GM19397 (cell line): ENCODE measurements at regions not wholly inside any gene's neighbourhood (a gene's known extent, or its start where the extent isn't known, plus 50 kb on each side); places are given as distances from the start of the nearest gene placed in this dataset.
"Not testable (repeated sequence)": the region's sequence is repeated elsewhere in the genome, so short reads cannot be mapped to it uniquely, and the experiment has no call there.

ENCODE experiments used
- ATAC-seq: cut with Tn5 transposase; IDR thresholded peaks from one replicate; pipeline ENCODE4 v1.9.1; 2021; ENCODE audit warnings: mild to moderate bottlenecking, moderate library complexity; ENCODE audit not compliant: unreplicated experiment

GRCh38 chr3:30319713-30320112 lies 286.7 kb upstream of the TGFBR2 start:
- peak; percentile 68 for ATAC-seq

- ATAC-seq: no peak
Measured at GRCh38 chr3:30320392-30320791, 286.0 kb upstream of the TGFBR2 start.

- ATAC-seq: no peak
Measured at GRCh38 chr3:30321065-30321464, 285.3 kb upstream of the TGFBR2 start.

GRCh38 chr3:30323649-30324048 lies 282.8 kb upstream of the TGFBR2 start:
- ATAC-seq: not testable (repeated sequence)

- no peak for ATAC-seq
Measured at GRCh38 chr3:30324587-30324986, 281.8 kb upstream of the TGFBR2 start.

- ATAC-seq: not testable (repeated sequence)
Measured at GRCh38 chr3:30327976-30328375, 278.4 kb upstream of the TGFBR2 start.

- not testable (repeated sequence) for ATAC-seq
Measured at GRCh38 chr3:30328935-30329334, 277.5 kb upstream of the TGFBR2 start.

- ATAC-seq: no peak
Measured at GRCh38 chr3:30331519-30331918, 274.9 kb upstream of the TGFBR2 start.

- no peak for ATAC-seq
Measured at GRCh38 chr3:30332196-30333021, 274.0 kb upstream of the TGFBR2 start.

GRCh38 chr3:30333143-30333542 lies 273.3 kb upstream of the TGFBR2 start:
- ATAC-seq: no peak

- no peak for ATAC-seq
Measured at GRCh38 chr3:30333903-30334302, 272.5 kb upstream of the TGFBR2 start.

- no peak for ATAC-seq
Measured at GRCh38 chr3:30340500-30340899, 265.9 kb upstream of the TGFBR2 start.

GRCh38 chr3:30341079-30341478 lies 265.3 kb upstream of the TGFBR2 start:
- ATAC-seq: no peak

- no peak for ATAC-seq
Measured at GRCh38 chr3:30341851-30342250, 264.6 kb upstream of the TGFBR2 start.

- no peak for ATAC-seq
Measured at GRCh38 chr3:30342318-30343060, 263.9 kb upstream of the TGFBR2 start.

GRCh38 chr3:30343067-30343831 lies 263.2 kb upstream of the TGFBR2 start:
- no peak for ATAC-seq

GRCh38 chr3:30343861-30344260 lies 262.5 kb upstream of the TGFBR2 start:
- no peak for ATAC-seq

- ATAC-seq: no peak
Measured at GRCh38 chr3:30344288-30344687, 262.1 kb upstream of the TGFBR2 start.

GRCh38 chr3:30346933-30347320 lies 259.5 kb upstream of the TGFBR2 start:
- ATAC-seq: no peak

- no peak for ATAC-seq
Measured at GRCh38 chr3:30347679-30348216, 258.7 kb upstream of the TGFBR2 start.

- no peak for ATAC-seq
Measured at GRCh38 chr3:30349507-30349906, 256.9 kb upstream of the TGFBR2 start.
